NCI-H128 (cell line): ENCODE measurements at regions not wholly inside any gene's neighbourhood (a gene's known extent, or its start where the extent isn't known, plus 50 kb on each side); places are given as distances from the start of the nearest gene placed in this dataset.

ENCODE experiments used
- DNase-seq: peaks from one replicate; lab custom pipeline; 2025; ENCODE audit not compliant: unreplicated experiment; lab: John Stamatoyannopoulos, UW

- no peak for DNase-seq
These were observed 241.2 kb downstream of the PTBP2 start for GRCh38 chr1:96962751-96963211.

GRCh38 chr1:96964761-96965160, 243.2 kb downstream of the PTBP2 start:
- DNase-seq = no peak

- DNase-seq = peak; percentile 27
These were observed 245.1 kb downstream of the PTBP2 start for GRCh38 chr1:96966536-96967138.

GRCh38 chr1:96967311-96967710, 245.7 kb downstream of the PTBP2 start:
- DNase-seq = no peak

GRCh38 chr1:96968541-96968940, 247.0 kb downstream of the PTBP2 start:
- DNase-seq = no peak

GRCh38 chr1:96968983-96969382, 247.4 kb downstream of the PTBP2 start:
- no peak for DNase-seq

GRCh38 chr1:96969656-96970163, 248.1 kb downstream of the PTBP2 start:
- DNase-seq = no peak

- no peak for DNase-seq
These were observed 249.9 kb downstream of the PTBP2 start for GRCh38 chr1:96971439-96971838.

- DNase-seq = no peak
These were observed 250.4 kb downstream of the PTBP2 start for GRCh38 chr1:96971849-96972602.

GRCh38 chr1:96973605-96974004, 252.0 kb downstream of the PTBP2 start:
- DNase-seq = no peak

- DNase-seq = no peak
These were observed 256.9 kb downstream of the PTBP2 start for GRCh38 chr1:96978444-96978843.

GRCh38 chr1:96978901-96979300, 257.3 kb downstream of the PTBP2 start:
- DNase-seq = no peak

- DNase-seq = peak; percentile 21
These were observed 258.0 kb downstream of the PTBP2 start for GRCh38 chr1:96979304-96980268.

GRCh38 chr1:96980448-96980847, 258.9 kb downstream of the PTBP2 start:
- no peak for DNase-seq

- DNase-seq = no peak
These were observed 259.6 kb downstream of the PTBP2 start for GRCh38 chr1:96981181-96981580.

GRCh38 chr1:96982118-96982517, 260.5 kb downstream of the PTBP2 start:
- DNase-seq = no peak

- no peak for DNase-seq
These were observed 262.3 kb downstream of the PTBP2 start for GRCh38 chr1:96983866-96984265.

- DNase-seq = no peak
These were observed 265.7 kb downstream of the PTBP2 start for GRCh38 chr1:96987186-96987703.

GRCh38 chr1:96989302-96989701, 267.7 kb downstream of the PTBP2 start:
- DNase-seq = no peak

- no peak for DNase-seq
These were observed 268.6 kb downstream of the PTBP2 start for GRCh38 chr1:96990136-96990535.

GRCh38 chr1:96991261-96991660, 269.7 kb downstream of the PTBP2 start:
- no peak for DNase-seq
